Activated naive CD4-positive, alpha-beta T cell treated with anti-CD3 and anti-CD28 coated beads, Interleukin-2, amount 50 U/mL, for 72 hours (primary cell): ENCODE measurements at regions not wholly inside any gene's neighbourhood (a gene's known extent, or its start where the extent isn't known, plus 50 kb on each side); places are given as distances from the start of the nearest gene placed in this dataset.

Experiments
- ATAC-seq, 2 donors: fragments of 150-1000 bp; cut with Tn5 transposase; 2 replicates each; pipeline ENCODE4 v1.10.0; 2021; ENCODE audit warnings: mild to moderate bottlenecking in 2 of 2, moderate library complexity in 2 of 2
- DNase-seq, 2 donors: peaks; one replicate each; pipeline ENCODE4 v3.0.0; 2021 to 2022; ENCODE audit warnings: low spot score in 2 of 2
- H3K27ac Mint-ChIP-seq, 2 donors: one replicate each; pipeline ENCODE4 v1.8.0; 2022; ENCODE audit warnings: mild to moderate bottlenecking in 2 of 2, mixed read lengths in 2 of 2
- H3K36me3 Mint-ChIP-seq, 2 donors: one replicate each; pipeline ENCODE4 v1.8.0; 2022; ENCODE audit warnings: mixed read lengths in 2 of 2
- H3K9me3 Mint-ChIP-seq, 2 donors: one replicate each; pipeline ENCODE4 v1.8.0; 2022; ENCODE audit warnings: mixed read lengths in 2 of 2

DNA sequence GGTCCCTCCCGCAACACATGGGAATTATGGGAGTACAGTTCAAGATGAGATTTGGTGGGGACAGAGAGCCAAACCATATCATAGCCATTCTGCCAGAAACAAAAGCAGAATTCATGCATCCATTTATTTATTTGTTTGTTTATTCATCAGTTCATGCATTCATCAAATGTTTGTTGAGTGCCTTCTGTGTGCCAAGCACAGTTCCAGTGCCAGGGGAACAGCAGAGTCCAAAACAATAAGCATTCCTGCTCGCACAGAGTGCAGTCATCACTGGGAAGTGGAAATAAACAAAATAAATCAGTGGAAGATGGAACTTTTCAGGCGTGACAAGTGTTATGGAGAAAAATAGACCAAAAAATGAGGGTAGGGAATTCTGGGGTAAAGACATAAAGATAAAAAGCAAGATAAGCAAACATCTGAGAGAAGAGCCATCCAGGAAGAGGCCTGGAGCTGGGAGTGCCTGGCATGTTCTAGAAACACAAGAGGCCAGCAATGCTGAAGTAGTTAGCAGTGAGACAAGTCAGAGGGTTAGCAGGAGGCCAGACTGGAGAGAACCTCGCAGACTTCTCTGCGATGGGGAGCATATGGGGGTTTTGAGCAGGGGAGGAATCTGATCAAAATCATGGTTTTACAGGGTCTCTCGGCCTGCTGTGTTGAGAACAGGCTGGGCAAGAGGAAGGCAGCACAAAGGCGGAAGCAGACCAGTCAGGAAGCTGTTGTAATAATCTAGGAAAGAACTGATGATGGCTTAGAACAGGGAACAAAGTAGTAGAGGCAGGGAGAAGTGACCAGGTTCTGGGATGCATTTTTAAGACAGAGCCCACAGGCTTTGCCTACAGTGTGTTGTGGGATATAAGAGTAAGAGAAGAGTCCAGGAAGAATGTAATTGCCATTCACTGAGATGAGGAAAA is 113.2 kb downstream of the GLUL start:
- ATAC-seq (no peak), DNase-seq (no peak)
- no peaks in the 10 kb centered on the region for H3K36me3 Mint-ChIP-seq
- no peaks in the 10 kb centered on the region for H3K9me3 Mint-ChIP-seq
- no peak overlapping the region for H3K27ac Mint-ChIP-seq

DNA sequence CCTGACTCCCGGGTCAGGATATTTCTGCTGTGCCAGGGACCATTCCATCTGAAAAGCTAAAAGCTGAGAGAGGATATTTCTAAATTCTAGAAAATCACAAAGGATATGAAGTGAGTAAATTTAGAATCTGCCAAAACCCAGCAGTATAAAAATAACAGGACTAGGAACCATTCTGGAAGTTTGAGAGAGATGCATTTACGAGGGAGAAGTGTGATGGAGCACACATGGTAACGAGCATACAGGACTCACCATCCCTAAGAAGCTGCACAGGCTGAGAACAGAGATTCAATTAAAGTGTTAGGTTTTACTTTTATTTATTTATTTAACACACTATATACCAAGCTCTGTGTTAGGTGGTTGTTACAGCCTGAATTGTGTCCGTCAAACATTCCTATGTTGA is 116.3 kb downstream of the GLUL start:
- DNase-seq (no peak), ATAC-seq (no peak)
- Mint-ChIP-seq H3K36me3 (no peaks in the 10 kb centered on the region), H3K9me3 (no peaks in the 10 kb centered on the region), H3K27ac (no peak overlapping the region)

GRCh38 chr1:182274618-182275017 is 117.0 kb downstream of the GLUL start:
- no peak overlapping the region for H3K27ac Mint-ChIP-seq
- no peaks in the 10 kb centered on the region for H3K36me3 Mint-ChIP-seq
- ATAC-seq (no peak), DNase-seq (no peak)
- no peaks in the 10 kb centered on the region for H3K9me3 Mint-ChIP-seq

- no peaks in the 10 kb centered on the region for H3K36me3 Mint-ChIP-seq
- no peak for DNase-seq
- no peak overlapping the region for H3K27ac Mint-ChIP-seq
- no peaks in the 10 kb centered on the region for H3K9me3 Mint-ChIP-seq
- ATAC-seq, result no peak
Measured at GRCh38 chr1:182270731-182271130, 120.9 kb downstream of the GLUL start.

DNA sequence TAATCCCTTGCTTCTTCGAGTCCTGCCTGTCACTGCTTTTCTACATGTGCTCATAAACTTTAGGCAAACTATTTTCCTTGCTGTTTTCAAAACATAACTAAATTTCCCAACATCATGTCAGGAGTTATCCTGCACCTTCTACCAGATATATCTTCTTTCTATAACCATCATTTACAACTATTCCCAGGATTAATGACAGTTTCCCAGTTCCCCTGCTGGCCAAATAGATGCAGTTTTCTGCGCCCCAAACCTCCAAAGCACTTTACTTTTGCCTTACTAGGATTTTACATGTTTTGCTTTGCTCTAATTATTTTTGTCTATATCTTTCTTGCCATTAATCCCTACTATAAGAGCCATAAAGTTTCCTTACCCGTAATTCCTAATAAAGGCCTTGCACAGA is 122.5 kb downstream of the GLUL start:
- DNase-seq (no peak), ATAC-seq (no peak)
- H3K36me3 Mint-ChIP-seq, result no peaks in the 10 kb centered on the region
- H3K27ac Mint-ChIP-seq, result no peak overlapping the region
- H3K9me3 Mint-ChIP-seq, result no peaks in the 10 kb centered on the region

DNA sequence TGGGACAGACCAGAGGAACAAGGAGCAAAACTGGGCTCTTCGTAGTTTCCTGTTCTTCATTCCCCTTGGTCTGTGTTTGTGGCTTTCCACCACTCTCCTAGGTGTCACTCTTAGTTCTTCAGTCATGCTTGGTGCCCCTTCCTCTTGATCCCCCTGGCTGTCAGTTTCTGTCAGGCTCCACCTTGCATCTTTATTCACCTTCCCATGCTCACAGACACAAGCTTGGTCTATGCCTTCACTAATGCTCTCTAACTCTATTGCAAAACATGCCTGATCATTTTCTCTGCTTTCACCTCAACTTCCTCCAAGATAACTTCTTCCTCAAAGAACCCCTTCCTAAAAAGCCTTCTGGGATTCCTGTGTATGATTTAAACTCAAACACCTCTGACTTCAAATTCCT is 122.9 kb downstream of the GLUL start:
- DNase-seq, result no peak
- Mint-ChIP-seq H3K9me3 (no peaks in the 10 kb centered on the region), H3K27ac (no peak overlapping the region), H3K36me3 (no peaks in the 10 kb centered on the region)
- ATAC-seq, result no peak

DNA sequence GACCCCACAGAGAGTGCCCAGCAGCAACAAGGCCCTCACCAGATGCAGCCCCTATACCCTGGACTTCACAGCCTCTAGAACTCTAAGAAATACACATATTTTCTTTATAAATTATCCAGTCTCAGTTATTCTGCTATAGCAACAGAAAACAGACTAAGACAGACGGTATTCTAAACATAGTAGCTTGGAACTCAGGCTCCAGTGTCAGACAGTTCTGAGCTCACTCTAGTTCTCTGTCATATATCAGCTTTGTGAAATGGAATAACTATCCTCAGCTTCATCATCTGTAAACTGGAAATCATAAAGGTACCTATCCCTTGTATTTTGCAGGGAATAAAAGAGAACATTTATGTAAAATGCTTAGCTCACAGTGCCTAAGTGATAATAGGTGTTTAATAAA is 127.4 kb downstream of the GLUL start:
- Mint-ChIP-seq H3K27ac (no peak overlapping the region), H3K36me3 (peaks cover 4 to 7% of the 10 kb centered on the region in 2 donors), H3K9me3 (peaks cover 3 to 14% of the 10 kb centered on the region in 2 donors)
- ATAC-seq (no peak), DNase-seq (no peak)

GRCh38 chr1:182263706-182264105 is 127.9 kb downstream of the GLUL start:
- Mint-ChIP-seq H3K36me3 (peaks cover 4 to 10% of the 10 kb centered on the region in 2 donors), H3K9me3 (peaks cover 3 to 14% of the 10 kb centered on the region in 2 donors), H3K27ac (no peak overlapping the region)
- ATAC-seq, result no peak
- no peak for DNase-seq

GRCh38 chr1:182262425-182262824 is 129.2 kb downstream of the GLUL start:
- Mint-ChIP-seq H3K9me3 (peaks cover 3 to 14% of the 10 kb centered on the region in 2 donors), H3K27ac (peak overlapping the region in 1 of 2 donors; percentile 17), H3K36me3 (peaks cover 4 to 10% of the 10 kb centered on the region in 2 donors)
- DNase-seq (no peak), ATAC-seq (no peak)

GRCh38 chr1:182261655-182262054 is 129.9 kb downstream of the GLUL start:
- no peak for DNase-seq
- Mint-ChIP-seq H3K36me3 (peaks cover 4 to 10% of the 10 kb centered on the region in 2 donors), H3K27ac (no peak overlapping the region), H3K9me3 (peaks cover 3 to 14% of the 10 kb centered on the region in 2 donors)
- ATAC-seq, result no peak

DNA sequence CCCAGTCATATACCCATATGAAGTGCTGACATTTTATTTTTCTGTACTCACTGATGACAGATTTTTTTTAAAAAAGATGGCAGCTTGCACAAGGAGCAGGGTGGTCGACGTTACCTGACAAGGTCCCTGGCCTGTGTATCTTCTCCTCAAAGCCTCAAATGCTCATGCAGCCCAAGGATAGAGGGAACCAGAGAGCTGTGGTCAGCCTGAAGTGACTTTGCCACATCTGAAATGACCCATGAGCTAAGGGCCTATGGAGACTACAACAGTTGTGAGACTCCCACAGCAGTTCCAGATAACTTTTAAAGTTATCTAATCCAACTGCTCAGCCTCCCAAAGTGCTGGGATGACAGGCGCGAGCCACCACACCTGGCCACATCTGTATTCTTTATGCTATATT is 131.1 kb downstream of the GLUL start:
- Mint-ChIP-seq H3K9me3 (peaks cover 3 to 14% of the 10 kb centered on the region in 2 donors), H3K27ac (no peak overlapping the region), H3K36me3 (peaks cover 4 to 10% of the 10 kb centered on the region in 2 donors)
- ATAC-seq (no peak), DNase-seq (no peak)

DNA sequence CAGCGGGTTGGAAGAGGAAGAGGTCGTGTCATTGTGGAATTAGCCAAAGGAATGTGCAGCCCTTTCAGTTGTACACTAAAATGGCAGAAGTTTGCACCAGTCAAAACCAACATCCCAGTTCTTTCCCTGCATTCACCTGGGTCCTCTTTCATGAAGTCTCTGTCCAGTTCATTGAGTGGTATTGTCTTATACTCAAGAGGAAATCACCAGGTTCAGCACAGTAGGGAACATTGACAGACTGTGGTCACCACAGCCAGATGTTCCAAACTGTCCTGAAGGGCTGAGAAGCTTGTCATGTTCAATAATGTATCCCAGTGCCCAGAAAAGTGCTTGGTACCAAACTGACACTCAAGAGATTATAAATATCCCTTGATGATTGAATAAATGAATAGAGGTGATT is 131.6 kb downstream of the GLUL start:
- H3K9me3 Mint-ChIP-seq, result peaks cover 3 to 14% of the 10 kb centered on the region in 2 donors
- no peak for DNase-seq
- no peak for ATAC-seq
- peak overlapping the region; percentile 84 to 95 for H3K27ac Mint-ChIP-seq
- H3K36me3 Mint-ChIP-seq, result peaks cover 4 to 10% of the 10 kb centered on the region in 2 donors

DNA sequence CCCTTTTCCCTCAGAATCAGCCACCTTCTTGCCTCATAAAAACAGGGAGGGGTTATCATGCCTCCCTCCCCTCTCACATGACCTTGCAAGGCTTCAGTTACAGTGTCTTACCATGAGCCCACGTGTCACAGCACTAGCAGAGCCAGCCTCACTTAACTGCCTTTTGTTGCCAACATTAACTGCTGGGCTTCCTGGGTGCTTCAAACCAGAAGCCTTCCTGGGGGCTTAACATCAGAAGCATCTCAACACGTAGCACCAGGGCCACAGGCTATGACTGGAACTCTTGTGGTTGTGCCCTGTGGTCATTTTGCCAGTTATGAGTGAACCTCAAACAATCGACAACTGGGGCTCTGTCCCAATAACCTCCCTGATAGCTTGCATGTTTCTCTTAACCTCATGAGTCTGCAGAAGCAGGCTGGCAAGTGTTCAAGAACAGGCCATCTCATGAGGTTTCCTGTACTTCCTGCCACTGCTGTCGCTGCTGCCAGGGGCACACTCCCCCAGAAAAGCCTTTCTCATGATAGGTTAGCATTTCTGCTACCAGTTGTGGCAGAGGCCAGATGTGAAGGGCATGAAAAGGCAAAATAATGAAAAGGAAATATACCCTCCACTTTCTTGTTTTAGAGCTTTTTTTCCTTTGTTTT is 132.2 kb downstream of the GLUL start:
- H3K27ac Mint-ChIP-seq, result peak overlapping the region; percentile 84 to 95
- peaks cover 3 to 14% of the 10 kb centered on the region in 2 donors for H3K9me3 Mint-ChIP-seq
- DNase-seq (peak; percentile 59 to 71), ATAC-seq (peak; percentile 93 to 95)
- peaks cover 4 to 10% of the 10 kb centered on the region in 2 donors for H3K36me3 Mint-ChIP-seq

GRCh38 chr1:182257369-182258063 is 134.1 kb downstream of the GLUL start:
- DNase-seq (no peak), ATAC-seq (no peak)
- no peak overlapping the region for H3K27ac Mint-ChIP-seq
- H3K9me3 Mint-ChIP-seq, result peaks cover 3 to 12% of the 10 kb centered on the region in 2 donors
- peaks cover 4 to 10% of the 10 kb centered on the region in 2 donors for H3K36me3 Mint-ChIP-seq

- DNase-seq (no peak), ATAC-seq (no peak)
- peaks cover 4 to 10% of the 10 kb centered on the region in 2 donors for H3K36me3 Mint-ChIP-seq
- peaks cover 3 to 7% of the 10 kb centered on the region in 2 donors for H3K9me3 Mint-ChIP-seq
- no peak overlapping the region for H3K27ac Mint-ChIP-seq
Measured at GRCh38 chr1:182256931-182257330, 134.7 kb downstream of the GLUL start.

GRCh38 chr1:182255494-182255893 is 136.1 kb downstream of the GLUL start:
- ATAC-seq, result no peak
- H3K9me3 Mint-ChIP-seq, result peaks cover 3 to 10% of the 10 kb centered on the region in 2 donors
- no peak overlapping the region for H3K27ac Mint-ChIP-seq
- peaks cover 4 to 17% of the 10 kb centered on the region in 2 donors for H3K36me3 Mint-ChIP-seq
- no peak for DNase-seq

- ATAC-seq, result no peak
- Mint-ChIP-seq H3K27ac (no peak overlapping the region), H3K36me3 (peaks cover 0 to 7% of the 10 kb centered on the region in 2 donors), H3K9me3 (peaks cover 0 to 6% of the 10 kb centered on the region in 2 donors)
- DNase-seq, result no peak
Measured at GRCh38 chr1:182253319-182253860, 138.2 kb downstream of the GLUL start.
